Skin of body (tissue), 2 donors: ENCODE measurements at regions not wholly inside any gene's neighbourhood (a gene's known extent, or its start where the extent isn't known, plus 50 kb on each side); places are given as distances from the start of the nearest gene placed in this dataset. TPM values are rescaled to one million over a fixed set of nuclear protein-coding genes. Genes with fewer than 3 reads are reported as not detected.

Experiments used
- DNase-seq: peaks from one replicate; lab custom pipeline; 2025; lab: John Stamatoyannopoulos, UW
- small RNA-seq: library from RNA; depleted of rRNA; stranded (forward); fragments of <200 nt; gene quantifications from one replicate; pipeline ENCODE3, GENCODE V24; 2014; ENCODE audit warnings: low replicate concordance

DNA sequence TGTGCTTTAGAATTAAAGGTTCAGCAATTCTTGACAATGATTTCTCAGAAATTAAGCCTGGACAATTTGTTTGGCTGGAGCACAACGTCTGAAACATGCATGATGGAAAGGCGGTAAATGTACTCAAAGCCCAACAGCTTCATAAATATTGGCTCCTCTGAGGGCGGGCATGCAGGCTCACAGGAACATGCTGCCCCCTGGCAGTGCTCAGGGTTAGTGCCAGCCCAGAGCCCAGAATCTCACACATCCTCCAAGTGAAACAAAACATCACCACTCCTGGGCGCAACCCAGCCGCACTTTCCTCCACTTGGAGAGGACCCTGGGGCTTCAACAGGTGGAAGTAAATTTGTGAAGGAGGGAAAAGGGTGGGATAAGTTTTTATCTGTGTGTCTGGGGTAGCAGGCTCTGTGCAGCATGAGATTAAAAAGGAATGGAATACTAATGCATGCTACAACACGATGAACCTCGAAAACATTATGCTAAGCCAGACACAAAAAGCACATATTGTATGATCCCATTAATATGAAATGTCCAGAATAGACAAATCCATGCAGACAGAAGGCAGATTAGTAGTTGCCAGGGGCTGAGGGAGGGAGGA is 54.1 kb upstream of the PTPRT start:
- DNase-seq, result no peak

DNA sequence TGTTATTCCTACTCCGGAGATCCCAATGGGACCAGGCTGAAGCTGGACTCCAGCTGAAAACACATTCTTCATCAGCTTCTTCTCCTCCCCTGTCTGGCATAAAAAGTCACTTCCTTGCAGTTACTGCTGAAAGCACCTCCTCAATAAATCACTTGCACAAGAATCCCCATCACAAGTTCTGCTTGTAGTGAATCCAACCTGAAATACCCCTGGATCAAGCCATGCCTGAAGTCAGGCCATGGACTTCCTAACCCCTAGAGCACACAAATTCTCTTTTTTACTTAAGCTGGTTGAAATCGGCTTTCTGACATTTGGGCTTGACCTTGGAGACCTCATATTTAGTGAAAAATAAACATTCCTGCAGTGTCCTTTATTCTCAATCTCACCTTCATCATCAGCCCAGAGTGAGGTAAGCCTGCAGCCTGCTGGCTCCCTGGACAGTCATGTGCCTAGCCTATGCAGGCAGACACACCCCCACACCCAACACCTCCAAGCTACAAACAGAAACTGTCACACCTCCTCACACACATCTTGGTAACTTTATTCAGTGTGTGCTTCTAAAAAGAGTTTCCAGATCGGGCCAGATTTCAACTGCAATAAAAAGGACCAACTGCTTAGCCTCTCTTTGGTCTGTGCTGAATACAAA is 51.5 kb upstream of the PTPRT start:
- no peak for DNase-seq

Small RNAs in the stretch of these regions (small RNA-seq; reads per million reads assigned to genes)
- not detected for gene RF00426
